ENCODE measurements at regions not wholly inside any gene's neighbourhood (a gene's known extent, or its start where the extent isn't known, plus 50 kb on each side); places are given as distances from the start of the nearest gene placed in this dataset.

DNA sequence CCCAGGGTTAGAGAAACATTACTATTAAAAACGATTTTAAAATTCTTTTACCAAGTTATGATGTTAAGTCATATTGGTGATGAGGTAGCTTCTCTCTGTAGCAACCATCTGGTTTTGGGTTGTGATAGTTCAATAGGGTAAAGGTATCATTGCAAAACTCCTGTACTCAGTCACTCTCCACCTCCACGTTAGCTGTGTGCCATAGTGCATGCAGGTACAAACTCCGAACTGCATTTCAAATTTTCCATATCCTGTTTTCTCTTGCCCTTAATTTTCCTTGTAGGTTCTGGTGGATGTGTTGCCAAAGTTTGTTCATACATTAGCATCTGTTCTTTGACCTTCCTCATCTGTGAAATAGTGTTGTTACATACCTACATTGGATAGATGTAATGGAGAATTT lies 53.1 kb upstream of the ARRDC3 start:
- TF ChIP-seq, protein P1, sequence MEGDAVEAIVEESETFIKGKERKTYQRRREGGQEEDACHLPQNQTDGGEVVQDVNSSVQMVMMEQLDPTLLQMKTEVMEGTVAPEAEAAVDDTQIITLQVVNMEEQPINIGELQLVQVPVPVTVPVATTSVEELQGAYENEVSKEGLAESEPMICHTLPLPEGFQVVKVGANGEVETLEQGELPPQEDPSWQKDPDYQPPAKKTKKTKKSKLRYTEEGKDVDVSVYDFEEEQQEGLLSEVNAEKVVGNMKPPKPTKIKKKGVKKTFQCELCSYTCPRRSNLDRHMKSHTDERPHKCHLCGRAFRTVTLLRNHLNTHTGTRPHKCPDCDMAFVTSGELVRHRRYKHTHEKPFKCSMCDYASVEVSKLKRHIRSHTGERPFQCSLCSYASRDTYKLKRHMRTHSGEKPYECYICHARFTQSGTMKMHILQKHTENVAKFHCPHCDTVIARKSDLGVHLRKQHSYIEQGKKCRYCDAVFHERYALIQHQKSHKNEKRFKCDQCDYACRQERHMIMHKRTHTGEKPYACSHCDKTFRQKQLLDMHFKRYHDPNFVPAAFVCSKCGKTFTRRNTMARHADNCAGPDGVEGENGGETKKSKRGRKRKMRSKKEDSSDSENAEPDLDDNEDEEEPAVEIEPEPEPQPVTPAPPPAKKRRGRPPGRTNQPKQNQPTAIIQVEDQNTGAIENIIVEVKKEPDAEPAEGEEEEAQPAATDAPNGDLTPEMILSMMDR (IDR thresholded peaks at IDR 0.05) = no peak
- no peak for TF ChIP-seq POLR2A (IDR thresholded peaks at IDR 0.05)
